HG02642 (cell line): ENCODE measurements at regions not wholly inside any gene's neighbourhood (a gene's known extent, or its start where the extent isn't known, plus 50 kb on each side); places are given as distances from the start of the nearest gene placed in this dataset.

Experiments used
- ATAC-seq: cut with Tn5 transposase; IDR thresholded peaks from one replicate; pipeline ENCODE4 v1.9.1; 2021; ENCODE audit warnings: mild to moderate bottlenecking; ENCODE audit not compliant: unreplicated experiment, poor library complexity

GRCh38 chr20:51085769-51086168, 62.9 kb upstream of the KCNG1 start:
- no peak for ATAC-seq

GRCh38 chr20:51084593-51085377, 61.9 kb upstream of the KCNG1 start:
- no peak for ATAC-seq

- no peak for ATAC-seq
These were observed 60.5 kb upstream of the KCNG1 start for GRCh38 chr20:51083447-51083846.

DNA sequence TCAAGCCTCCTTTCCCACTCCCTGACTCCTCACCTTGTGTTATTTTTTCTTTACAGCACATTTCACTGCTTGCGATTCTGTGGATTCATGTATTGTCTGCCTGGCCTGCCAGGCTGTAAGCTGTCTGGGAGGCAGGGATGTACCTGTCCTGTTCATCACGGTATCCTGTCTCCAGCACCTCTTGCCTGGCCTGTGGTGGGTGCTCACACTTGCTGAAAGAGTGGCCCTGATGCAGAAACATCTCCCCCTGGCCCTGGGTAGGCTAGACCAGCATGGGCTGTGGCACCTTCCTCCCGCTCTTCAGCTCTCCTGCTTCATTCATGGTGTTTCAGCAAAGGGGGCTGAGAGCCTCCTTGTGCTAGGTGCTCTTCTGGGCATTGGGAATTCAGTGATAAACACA, 60.1 kb upstream of the KCNG1 start:
- no peak for ATAC-seq

DNA sequence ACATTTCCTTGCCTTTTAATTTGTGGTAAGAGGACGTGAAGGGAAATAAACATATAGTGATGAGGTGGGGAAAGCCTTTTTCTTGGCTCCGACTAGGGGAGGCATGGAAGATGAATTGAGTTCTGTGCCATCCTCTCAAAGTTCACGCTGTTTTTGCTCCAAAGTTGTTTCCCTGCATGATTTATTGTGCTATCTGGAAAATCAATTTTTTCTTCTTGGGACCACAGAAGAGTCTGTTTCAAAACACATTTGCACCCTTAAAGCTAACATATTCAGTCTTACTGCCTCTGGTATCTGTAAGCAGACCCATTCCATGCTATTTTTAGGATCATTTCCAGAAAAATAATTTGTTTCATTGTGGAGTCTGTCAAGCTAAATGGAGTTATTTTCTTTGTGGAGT, 57.6 kb upstream of the KCNG1 start:
- no peak for ATAC-seq

- no peak for ATAC-seq
These were observed 56.6 kb upstream of the KCNG1 start for GRCh38 chr20:51079488-51079887.

- no peak for ATAC-seq
These were observed 54.8 kb upstream of the KCNG1 start for GRCh38 chr20:51077686-51078060.

DNA sequence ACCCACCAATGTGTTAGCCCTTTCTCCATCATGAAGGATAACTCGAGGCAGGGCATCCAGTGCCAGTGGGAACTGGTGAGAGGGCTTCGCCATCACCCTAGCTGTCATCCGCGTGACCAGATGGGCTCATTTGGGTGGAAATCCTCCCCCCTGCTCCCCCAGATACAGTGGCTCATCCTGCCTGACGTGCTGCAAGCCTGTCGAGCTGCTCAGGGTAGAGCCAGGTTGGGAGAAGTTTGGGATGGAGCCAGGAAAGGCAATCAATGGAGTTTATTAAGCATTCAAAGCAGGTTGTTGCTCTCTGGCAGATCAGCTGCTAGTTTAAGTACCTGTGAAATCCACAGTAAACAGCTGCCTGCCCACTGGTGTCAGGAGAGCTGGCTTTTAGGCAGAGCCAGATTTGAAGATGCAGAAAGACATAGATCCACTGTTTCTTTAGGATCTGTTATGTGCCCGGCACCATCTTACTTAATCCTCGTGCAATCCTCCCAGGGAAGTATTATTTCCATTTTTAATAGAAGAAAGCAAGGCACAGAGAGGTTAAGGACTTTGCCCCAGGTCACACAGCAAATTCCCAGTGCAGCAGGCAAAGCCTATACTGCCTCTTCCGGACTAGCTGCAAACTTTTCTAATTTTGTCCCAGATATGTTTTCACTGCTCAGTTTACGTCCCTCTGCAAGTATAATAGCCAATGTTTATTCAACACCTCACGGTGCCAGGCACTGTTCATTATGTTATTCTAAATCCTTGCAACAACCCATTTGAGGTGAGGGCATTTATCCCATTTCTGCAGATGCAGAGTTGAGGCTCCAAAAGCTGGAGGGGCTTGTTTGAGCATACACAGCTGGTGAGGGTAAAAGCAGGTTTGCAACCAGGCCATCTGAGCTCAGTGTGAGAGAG, 54.1 kb upstream of the KCNG1 start:
- no peak for ATAC-seq

DNA sequence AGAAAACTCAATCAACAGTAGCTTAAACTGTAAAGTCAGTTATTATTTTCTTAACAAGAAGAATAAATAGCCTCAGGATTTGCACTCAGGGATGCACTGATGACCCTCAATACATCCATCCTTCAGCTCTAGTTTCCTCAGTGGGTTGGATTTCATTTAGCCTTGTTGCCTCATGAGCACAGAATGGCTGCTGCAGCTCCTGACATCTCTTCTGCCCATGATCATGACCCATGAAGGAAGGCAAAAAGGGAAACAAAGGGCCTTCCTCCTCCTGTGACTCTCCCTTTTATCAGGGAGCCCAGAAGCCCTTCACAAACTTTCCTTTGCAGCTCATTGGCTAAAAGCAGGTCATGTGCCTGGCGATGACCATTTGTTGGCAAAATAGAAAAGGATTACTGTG, 51.2 kb upstream of the KCNG1 start:
- no peak for ATAC-seq
